Activated naive CD4-positive, alpha-beta T cell treated with anti-CD3 and anti-CD28 coated beads for 36 hours (primary cell): ENCODE measurements at regions not wholly inside any gene's neighbourhood (a gene's known extent, or its start where the extent isn't known, plus 50 kb on each side); places are given as distances from the start of the nearest gene placed in this dataset.
"Not testable (repeated sequence)": the region's sequence is repeated elsewhere in the genome, so short reads cannot be mapped to it uniquely, and the experiment has no call there.

Source experiments
- CTCF ChIA-PET: fragments of 350-600 bp; sonication (Branson Sonifier 250); formaldehyde crosslinking; loops from one replicate; lab custom pipeline; 2021; ENCODE audit warnings: antibody characterized with exemption; lab: Charles Lee
- DNase-seq: peaks from one replicate; pipeline ENCODE4 v3.0.0-alpha.2; 2020
- H3K27ac Mint-ChIP-seq: one replicate; pipeline ENCODE4 v1.8.0; 2021; ENCODE audit warnings: mild to moderate bottlenecking, mixed read lengths
- H3K27me3 Mint-ChIP-seq: one replicate; pipeline ENCODE4 v1.8.0; 2021; ENCODE audit warnings: low read depth, mixed read lengths
- H3K36me3 Mint-ChIP-seq: one replicate; pipeline ENCODE4 v1.8.0; 2021; ENCODE audit warnings: low read depth, mixed read lengths
- H3K4me1 Mint-ChIP-seq: one replicate; pipeline ENCODE4 v1.8.0; 2021; ENCODE audit warnings: low read depth, mixed read lengths
- H3K4me3 Mint-ChIP-seq: one replicate; pipeline ENCODE4 v1.8.0; 2021; ENCODE audit warnings: mild to moderate bottlenecking, moderate library complexity, mixed read lengths
- H3K9me3 Mint-ChIP-seq: one replicate; pipeline ENCODE4 v1.8.0; 2021; ENCODE audit warnings: mixed read lengths
- intact Hi-C: fragments of 100-400 bp; cut with micrococcal nuclease; formaldehyde crosslinking; loops from one replicate; pipeline ENCODE4 v1.15.1; 2023

DNA sequence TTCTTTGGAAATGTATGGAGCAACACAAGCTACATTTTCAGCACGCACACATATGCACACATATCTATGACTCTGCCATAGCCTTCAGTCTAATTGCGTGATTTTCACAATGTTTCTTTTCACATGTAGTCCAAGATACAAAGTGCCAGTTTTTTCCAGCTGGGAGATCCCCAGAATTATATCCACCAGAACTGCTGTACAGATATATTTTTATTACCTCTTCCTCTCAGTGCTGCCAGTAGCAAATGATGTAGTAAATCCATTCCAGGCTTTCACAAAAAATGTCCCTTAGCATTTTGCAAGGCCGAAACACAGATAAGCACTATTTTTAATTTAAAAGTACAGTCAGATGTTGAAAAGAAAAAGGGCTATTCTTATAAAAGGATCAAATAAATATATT, 719.8 kb upstream of the SEMA6D start:
- Mint-ChIP-seq H3K9me3 (peaks cover 34% of the 10 kb centered on the region), H3K36me3 (no peaks in the 10 kb centered on the region), H3K4me1 (no peaks in the 10 kb centered on the region), H3K4me3 (no peak overlapping the region), H3K27ac (no peak overlapping the region), H3K27me3 (no peaks in the 10 kb centered on the region)
- intact Hi-C loops, result no loop called here
- DNase-seq, result no peak
- CTCF ChIA-PET, result no interaction called here

DNA sequence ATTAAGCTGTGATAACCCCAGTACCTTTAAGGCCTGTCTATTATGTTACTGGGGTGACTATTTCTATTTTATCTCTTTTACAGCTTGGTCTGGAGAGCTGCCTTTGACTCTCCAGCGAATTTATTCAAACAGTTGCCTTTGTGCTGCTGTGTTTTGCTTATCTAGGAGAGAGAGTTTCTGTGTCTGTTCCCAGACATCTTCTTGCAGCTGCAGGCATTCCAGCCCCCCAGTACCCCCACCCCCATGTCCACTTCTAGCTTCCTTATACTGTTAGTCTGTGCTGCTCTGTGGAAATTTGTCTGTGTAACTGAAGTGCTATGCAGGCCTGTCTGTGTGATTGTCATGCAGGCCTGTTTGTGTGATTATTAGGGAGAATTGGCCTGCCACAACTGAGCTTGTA, 713.7 kb upstream of the SEMA6D start:
- intact Hi-C loops, result no loop called here
- Mint-ChIP-seq H3K4me3 (no peak overlapping the region), H3K36me3 (no peaks in the 10 kb centered on the region), H3K4me1 (no peaks in the 10 kb centered on the region), H3K27ac (no peak overlapping the region), H3K27me3 (peaks cover 5% of the 10 kb centered on the region), H3K9me3 (peaks cover 25% of the 10 kb centered on the region)
- CTCF ChIA-PET, result interaction anchor here (0.6 kb wide), 1 partner anchor 121 kb away, joined by 3 read pairs; no protein-coding TSS in a partner anchor
- DNase-seq, result no peak

GRCh38 chr15:47013446-47013845, 703.9 kb upstream of the SEMA6D start:
- Mint-ChIP-seq H3K4me1 (no peaks in the 10 kb centered on the region), H3K27me3 (no peaks in the 10 kb centered on the region), H3K9me3 (peaks cover 3% of the 10 kb centered on the region), H3K4me3 (no peak overlapping the region), H3K36me3 (no peaks in the 10 kb centered on the region), H3K27ac (no peak overlapping the region)
- CTCF ChIA-PET, result no interaction called here
- intact Hi-C loops, result no loop called here
- no peak for DNase-seq

DNA sequence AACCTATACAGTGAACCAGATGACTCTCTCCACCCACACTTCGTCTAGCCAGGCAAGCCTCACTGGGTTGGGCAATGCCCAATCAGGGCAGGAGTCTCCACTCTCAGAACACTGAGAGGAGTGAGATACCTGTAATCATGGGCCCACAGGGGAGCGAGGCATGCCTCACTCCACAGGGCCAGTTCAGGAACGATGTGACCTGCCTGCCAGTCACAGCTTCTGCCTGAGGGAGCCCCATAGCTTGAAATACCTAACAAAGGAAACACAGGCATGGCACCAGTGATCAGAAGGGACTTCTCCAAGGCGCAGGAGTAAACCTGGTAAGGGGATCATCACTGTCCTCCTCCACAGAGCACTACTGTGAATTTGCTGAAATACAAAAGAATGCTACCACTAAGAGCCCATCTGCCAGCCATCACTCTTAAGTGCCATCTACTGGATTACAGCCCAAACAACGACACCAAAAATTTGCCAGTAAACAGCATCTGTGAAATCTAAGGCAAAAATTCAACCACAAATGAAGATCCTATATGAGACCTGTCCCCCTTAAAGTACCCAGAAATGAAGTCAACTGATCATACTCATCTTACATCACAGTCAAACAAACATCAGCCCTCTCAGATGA, 689.9 kb upstream of the SEMA6D start:
- DNase-seq, result no peak
- Mint-ChIP-seq H3K27me3 (no peaks in the 10 kb centered on the region), H3K36me3 (no peaks in the 10 kb centered on the region), H3K4me3 (no peak overlapping the region), H3K27ac (no peak overlapping the region), H3K9me3 (peaks cover 18% of the 10 kb centered on the region), H3K4me1 (no peaks in the 10 kb centered on the region)
- intact Hi-C loops, result no loop called here
- CTCF ChIA-PET, result no interaction called here

- Mint-ChIP-seq H3K27me3 (no peaks in the 10 kb centered on the region), H3K36me3 (no peaks in the 10 kb centered on the region), H3K9me3 (peaks cover 5% of the 10 kb centered on the region), H3K4me1 (no peaks in the 10 kb centered on the region), H3K27ac (no peak overlapping the region), H3K4me3 (no peak overlapping the region)
- DNase-seq, result no peak
- intact Hi-C loops, result no loop called here
- CTCF ChIA-PET, result interaction anchor here (0.6 kb wide), 1 partner anchor 89 kb away, joined by 3 read pairs; no protein-coding TSS in a partner anchor
These were observed 681.6 kb upstream of the SEMA6D start for GRCh38 chr15:47035475-47036406.

- Mint-ChIP-seq H3K27me3 (no peaks in the 10 kb centered on the region), H3K9me3 (peaks cover 2% of the 10 kb centered on the region), H3K27ac (no peak overlapping the region), H3K4me1 (no peaks in the 10 kb centered on the region), H3K36me3 (no peaks in the 10 kb centered on the region), H3K4me3 (no peak overlapping the region)
- CTCF ChIA-PET, result no interaction called here
- intact Hi-C loops, result no loop called here
- no peak for DNase-seq
These were observed 680.3 kb upstream of the SEMA6D start for GRCh38 chr15:47037003-47037402.

DNA sequence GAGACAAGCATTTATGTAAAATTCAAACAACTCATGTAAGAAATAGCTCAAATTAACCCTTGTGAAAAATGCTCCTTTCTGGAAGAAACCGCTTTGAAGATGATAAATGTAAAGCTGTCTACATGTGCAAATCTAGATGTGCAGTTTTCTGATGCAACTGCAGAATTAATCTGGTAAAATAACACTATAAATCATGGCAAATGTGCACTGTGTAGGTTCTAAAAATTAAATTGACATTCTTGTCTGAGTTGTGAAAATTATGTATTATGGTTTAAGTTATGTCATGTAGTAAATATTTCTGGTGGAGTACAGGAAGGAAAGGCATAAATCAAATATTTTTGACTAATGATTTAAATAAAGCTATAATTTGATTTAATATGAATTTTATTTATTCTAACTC, 678.1 kb upstream of the SEMA6D start:
- Mint-ChIP-seq H3K36me3 (no peaks in the 10 kb centered on the region), H3K27me3 (no peaks in the 10 kb centered on the region), H3K4me3 (no peak overlapping the region), H3K9me3 (no peaks in the 10 kb centered on the region), H3K27ac (no peak overlapping the region), H3K4me1 (no peaks in the 10 kb centered on the region)
- DNase-seq, result no peak
- CTCF ChIA-PET, result no interaction called here
- intact Hi-C loops, result no loop called here

- Mint-ChIP-seq H3K27me3 (no peaks in the 10 kb centered on the region), H3K36me3 (no peaks in the 10 kb centered on the region), H3K4me3 (no peak overlapping the region), H3K4me1 (no peaks in the 10 kb centered on the region), H3K27ac (no peak overlapping the region), H3K9me3 (no peaks in the 10 kb centered on the region)
- CTCF ChIA-PET, result no interaction called here
- intact Hi-C loops, result no loop called here
- DNase-seq, result no peak
These were observed 676.0 kb upstream of the SEMA6D start for GRCh38 chr15:47041301-47041700.

GRCh38 chr15:47047981-47048380, 669.3 kb upstream of the SEMA6D start:
- H3K27me3 Mint-ChIP-seq, H3K4me1 Mint-ChIP-seq, H3K9me3 Mint-ChIP-seq, H3K4me3 Mint-ChIP-seq, H3K36me3 Mint-ChIP-seq, H3K27ac Mint-ChIP-seq, DNase-seq, intact Hi-C loops: not testable (repeated sequence)
- CTCF ChIA-PET, result interaction anchor here (0.6 kb wide), 1 partner anchor 106 kb away, joined by 8 read pairs; no protein-coding TSS in a partner anchor

DNA sequence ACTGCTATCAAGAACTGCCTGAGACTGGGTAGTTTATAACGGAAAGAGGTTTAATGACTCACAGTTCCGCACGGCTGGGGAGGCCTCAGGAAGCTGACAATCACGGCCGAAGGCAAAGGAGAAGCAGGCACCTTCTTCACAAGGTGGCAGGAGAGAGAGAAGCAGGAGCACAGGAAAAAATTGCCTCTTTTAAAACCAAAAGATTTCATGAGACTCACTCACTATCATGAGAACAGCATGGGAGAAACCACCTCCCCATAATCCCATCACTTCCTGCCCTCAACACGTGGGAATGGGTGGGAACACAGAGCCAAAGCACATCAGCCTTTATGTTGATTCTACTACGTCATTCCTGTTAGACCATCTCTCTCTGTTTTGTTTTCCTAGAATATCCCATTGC, 650.9 kb upstream of the SEMA6D start:
- intact Hi-C loops, result no loop called here
- Mint-ChIP-seq H3K27ac (no peak overlapping the region), H3K36me3 (no peaks in the 10 kb centered on the region), H3K27me3 (no peaks in the 10 kb centered on the region), H3K9me3 (no peaks in the 10 kb centered on the region), H3K4me3 (no peak overlapping the region), H3K4me1 (no peaks in the 10 kb centered on the region)
- CTCF ChIA-PET, result no interaction called here
- DNase-seq, result no peak

- H3K36me3 Mint-ChIP-seq, DNase-seq, H3K4me1 Mint-ChIP-seq, H3K27ac Mint-ChIP-seq, CTCF ChIA-PET, H3K9me3 Mint-ChIP-seq, H3K27me3 Mint-ChIP-seq, intact Hi-C loops, H3K4me3 Mint-ChIP-seq: not testable (repeated sequence)
These were observed 639.5 kb upstream of the SEMA6D start for GRCh38 chr15:47077846-47078245.

- H3K36me3 Mint-ChIP-seq, result no peaks in the 10 kb centered on the region
- no peak for DNase-seq
- H3K27me3 Mint-ChIP-seq, result no peaks in the 10 kb centered on the region
- H3K27ac Mint-ChIP-seq, result no peak overlapping the region
- no peaks in the 10 kb centered on the region for H3K9me3 Mint-ChIP-seq
- CTCF ChIA-PET, result no interaction called here
- intact Hi-C loops, result no loop called here
- no peaks in the 10 kb centered on the region for H3K4me1 Mint-ChIP-seq
- no peak overlapping the region for H3K4me3 Mint-ChIP-seq
These were observed 621.5 kb upstream of the SEMA6D start for GRCh38 chr15:47095833-47096232.

DNA sequence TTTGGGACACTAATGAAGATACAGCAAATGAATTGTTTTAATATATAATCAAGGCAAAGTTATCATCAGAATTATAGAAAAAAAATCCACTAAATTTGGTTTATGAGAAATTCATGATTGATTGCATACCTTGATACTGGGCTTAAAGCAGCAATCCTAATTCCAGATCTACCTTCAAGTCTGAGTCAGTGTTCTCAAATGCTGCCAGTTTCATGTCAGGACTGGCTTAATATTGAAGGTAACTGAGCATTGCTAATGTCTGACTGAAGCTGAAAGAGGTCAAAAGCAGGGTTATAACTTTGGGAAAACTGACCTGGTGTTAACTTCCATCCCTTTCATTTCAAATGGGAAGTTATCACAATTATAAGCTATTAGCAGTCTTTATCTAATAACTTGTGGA, 618.8 kb upstream of the SEMA6D start:
- DNase-seq, intact Hi-C loops, H3K36me3 Mint-ChIP-seq, CTCF ChIA-PET, H3K4me3 Mint-ChIP-seq, H3K4me1 Mint-ChIP-seq, H3K27me3 Mint-ChIP-seq, H3K27ac Mint-ChIP-seq, H3K9me3 Mint-ChIP-seq: not testable (repeated sequence)
